GM23248 (cell line): ENCODE measurements at regions not wholly inside any gene's neighbourhood (a gene's known extent, or its start where the extent isn't known, plus 50 kb on each side); places are given as distances from the start of the nearest gene placed in this dataset.

ENCODE experiments used
- DNase-seq: peaks from one replicate; pipeline ENCODE4 v3.0.0-alpha.2; 2015
- H2AFZ ChIP-seq: fragments of 200-600 bp; sonication (generic); 2 replicates; pipeline ENCODE4 v1.6.1; 2016; ENCODE audit warnings: antibody characterized with exemption
- H3F3A ChIP-seq: fragments of 200-600 bp; sonication (generic); 2 replicates; pipeline ENCODE4 v1.6.1; 2016; ENCODE audit warnings: mild to moderate bottlenecking, antibody characterized with exemption, mixed run types; ENCODE audit not compliant: insufficient read depth
- H3K27ac ChIP-seq: fragments of 200-600 bp; sonication (generic); 2 replicates; pipeline ENCODE4 v1.5.1; 2016; ENCODE audit warnings: mild to moderate bottlenecking
- H3K27me3 ChIP-seq: fragments of 200-600 bp; sonication (generic); replicated peaks from 2 replicates; pipeline ENCODE4 v1.6.1; 2016; ENCODE audit warnings: mild to moderate bottlenecking; ENCODE audit not compliant: insufficient read depth
- H3K36me3 ChIP-seq: fragments of 200-600 bp; sonication (generic); 2 replicates; pipeline ENCODE4 v1.6.1; 2016; ENCODE audit warnings: low read depth, mild to moderate bottlenecking
- H3K4me1 ChIP-seq: fragments of 200-600 bp; sonication (generic); 2 replicates; pipeline ENCODE4 v1.6.1; 2016; ENCODE audit warnings: mild to moderate bottlenecking; ENCODE audit not compliant: insufficient read depth
- H3K4me2 ChIP-seq: fragments of 200-600 bp; sonication (generic); one replicate; pipeline ENCODE4 v1.6.1; 2016; ENCODE audit warnings: mild to moderate bottlenecking; ENCODE audit not compliant: unreplicated experiment
- H3K4me3 ChIP-seq: fragments of 200-600 bp; sonication (generic); 2 replicates; pipeline ENCODE4 v1.5.1; 2016; ENCODE audit warnings: mild to moderate bottlenecking
- H3K79me2 ChIP-seq: fragments of 200-600 bp; sonication (generic); 2 replicates; pipeline ENCODE4 v1.6.1; 2016; ENCODE audit warnings: mild to moderate bottlenecking; ENCODE audit not compliant: insufficient read depth
- H3K9ac ChIP-seq: fragments of 200-600 bp; sonication (generic); 2 replicates; pipeline ENCODE4 v1.6.1; 2016; ENCODE audit warnings: mild to moderate bottlenecking
- H3K9me2 ChIP-seq: fragments of 200-600 bp; sonication (generic); 2 replicates; pipeline ENCODE4 v1.6.1; 2016; ENCODE audit warnings: mixed run types, mild to moderate bottlenecking, moderate library complexity; ENCODE audit not compliant: insufficient read depth
- H3K9me3 ChIP-seq: fragments of 200-600 bp; sonication (generic); one replicate; pipeline ENCODE4 v1.6.1; 2017; ENCODE audit warnings: low read depth
- H4K20me1 ChIP-seq: fragments of 200-600 bp; sonication (generic); 2 replicates; pipeline ENCODE4 v1.6.0; 2016; ENCODE audit not compliant: insufficient read depth
- EZH2 ChIP-seq: fragments of 200-600 bp; sonication (generic); IDR thresholded peaks from 2 replicates; pipeline ENCODE4 v1.6.1; 2018; ENCODE audit warnings: antibody characterized with exemption, mild to moderate bottlenecking; ENCODE audit not compliant: insufficient read depth, poor library complexity, severe bottlenecking
- EZH2phosphoT487 ChIP-seq: fragments of 200-600 bp; sonication (generic); IDR thresholded peaks from 2 replicates; pipeline ENCODE4 v1.6.1; 2018; ENCODE audit warnings: antibody characterized with exemption, moderate library complexity, mild to moderate bottlenecking, low read depth; ENCODE audit not compliant: insufficient read depth
- WGBS, 2 experiments: methylation state at CpG; one replicate each; pipeline ENCODE4 v1.1.6; 2015 to 2017; ENCODE audit warnings: low lambda C conversion rate in 2 of 2, low coverage in 1 of 2; ENCODE audit errors: missing lambda C conversion rate in 2 of 2; 5-methylcytosine and 5-hydroxymethylcytosine counted together
- in situ Hi-C: fragments of 300-500 bp; cut with MboI; formaldehyde crosslinking; loops from 2 replicates; pipeline ENCODE4 v1.15.0; 2020

- Histone ChIP-seq H3K4me3 (no peak overlapping the region), H3F3A (no peaks in the 10 kb centered on the region), H3K27me3 (no peaks in the 10 kb centered on the region), H3K9ac (no peak overlapping the region), H3K27ac (no peak overlapping the region), H3K4me2 (no peak overlapping the region), H3K9me2 (no peaks in the 10 kb centered on the region), H3K79me2 (no peaks in the 10 kb centered on the region), H3K4me1 (no peaks in the 10 kb centered on the region), H3K36me3 (no peaks in the 10 kb centered on the region), H4K20me1 (no peaks in the 10 kb centered on the region), H3K9me3 (no peaks in the 10 kb centered on the region), H2AFZ (no peak overlapping the region)
- WGBS, 2 experiments: 7 to 12% methylated on average over 5 of the region's 5 CpGs
- in situ Hi-C loops: no loop called here
- TF ChIP-seq EZH2 (no peak), EZH2phosphoT487 (no peak)
- no peak for DNase-seq
Observed at GRCh38 chr20:55252521-55252920, 752.8 kb downstream of the CBLN4 start.

GRCh38 chr20:55251170-55251569 is 754.1 kb downstream of the CBLN4 start:
- Histone ChIP-seq H3K9me2 (no peaks in the 10 kb centered on the region), H3K9ac (no peak overlapping the region), H4K20me1 (no peaks in the 10 kb centered on the region), H3K4me3 (no peak overlapping the region), H3K4me1 (no peaks in the 10 kb centered on the region), H3F3A (no peaks in the 10 kb centered on the region), H3K4me2 (no peak overlapping the region), H3K79me2 (no peaks in the 10 kb centered on the region), H3K36me3 (no peaks in the 10 kb centered on the region), H2AFZ (no peak overlapping the region), H3K27ac (no peak overlapping the region), H3K9me3 (no peaks in the 10 kb centered on the region), H3K27me3 (no peaks in the 10 kb centered on the region)
- 64 to 67% methylated on average over 20 to 22 of the region's 22 CpGs for WGBS, 2 experiments
- no peak for DNase-seq
- TF ChIP-seq EZH2phosphoT487: no peak
- TF ChIP-seq EZH2: no peak
- in situ Hi-C loops: no loop called here

GRCh38 chr20:55242853-55243252 is 762.5 kb downstream of the CBLN4 start:
- Histone ChIP-seq H3K27me3 (no peaks in the 10 kb centered on the region), H3K4me3 (no peak overlapping the region), H3K36me3 (no peaks in the 10 kb centered on the region), H2AFZ (no peak overlapping the region), H3K4me1 (no peaks in the 10 kb centered on the region), H3K79me2 (no peaks in the 10 kb centered on the region), H3K27ac (no peak overlapping the region), H4K20me1 (no peaks in the 10 kb centered on the region), H3K4me2 (no peak overlapping the region), H3K9me3 (no peaks in the 10 kb centered on the region), H3K9me2 (no peaks in the 10 kb centered on the region), H3F3A (no peaks in the 10 kb centered on the region), H3K9ac (no peak overlapping the region)
- TF ChIP-seq EZH2: no peak
- TF ChIP-seq EZH2phosphoT487: no peak
- DNase-seq: no peak
- in situ Hi-C loops: no loop called here

- Histone ChIP-seq H4K20me1 (no peaks in the 10 kb centered on the region), H3K27me3 (no peaks in the 10 kb centered on the region), H3K4me3 (no peak overlapping the region), H3K9me3 (peaks cover 2% of the 10 kb centered on the region), H3F3A (no peaks in the 10 kb centered on the region), H3K4me1 (no peaks in the 10 kb centered on the region), H3K9me2 (no peaks in the 10 kb centered on the region), H3K4me2 (no peak overlapping the region), H3K9ac (no peak overlapping the region), H3K27ac (no peak overlapping the region), H2AFZ (no peak overlapping the region), H3K79me2 (no peaks in the 10 kb centered on the region), H3K36me3 (no peaks in the 10 kb centered on the region)
- in situ Hi-C loops: no loop called here
- 5 to 7% methylated on average over 1 of the region's 1 CpG for WGBS, 2 experiments
- DNase-seq: no peak
- TF ChIP-seq EZH2phosphoT487 (no peak), EZH2 (no peak)
Observed at GRCh38 chr20:55239269-55239668, 763.9 kb downstream of the DOK5 start.

GRCh38 chr20:55232647-55233046 is 757.3 kb downstream of the DOK5 start:
- H3K79me2 ChIP-seq: no peaks in the 10 kb centered on the region
- H3K4me1 ChIP-seq: no peaks in the 10 kb centered on the region
- no peaks in the 10 kb centered on the region for H4K20me1 ChIP-seq
- in situ Hi-C loops: no loop called here
- H3K36me3 ChIP-seq: no peaks in the 10 kb centered on the region
- no peak overlapping the region for H3K4me3 ChIP-seq
- no peaks in the 10 kb centered on the region for H3K27me3 ChIP-seq
- no peak overlapping the region for H2AFZ ChIP-seq
- DNase-seq: no peak
- H3K27ac ChIP-seq: no peak overlapping the region
- H3K9ac ChIP-seq: no peak overlapping the region
- TF ChIP-seq EZH2 (no peak), EZH2phosphoT487 (no peak)
- H3K4me2 ChIP-seq: no peak overlapping the region
- 63 to 67% methylated on average over 1 of the region's 1 CpG for WGBS, 2 experiments
- no peaks in the 10 kb centered on the region for H3K9me2 ChIP-seq
- no peaks in the 10 kb centered on the region for H3F3A ChIP-seq
- peaks cover under 1% of the 10 kb centered on the region for H3K9me3 ChIP-seq
